ENCODE measurements at regions not wholly inside any gene's neighbourhood (a gene's known extent, or its start where the extent isn't known, plus 50 kb on each side); places are given as distances from the start of the nearest gene placed in this dataset.

DNA sequence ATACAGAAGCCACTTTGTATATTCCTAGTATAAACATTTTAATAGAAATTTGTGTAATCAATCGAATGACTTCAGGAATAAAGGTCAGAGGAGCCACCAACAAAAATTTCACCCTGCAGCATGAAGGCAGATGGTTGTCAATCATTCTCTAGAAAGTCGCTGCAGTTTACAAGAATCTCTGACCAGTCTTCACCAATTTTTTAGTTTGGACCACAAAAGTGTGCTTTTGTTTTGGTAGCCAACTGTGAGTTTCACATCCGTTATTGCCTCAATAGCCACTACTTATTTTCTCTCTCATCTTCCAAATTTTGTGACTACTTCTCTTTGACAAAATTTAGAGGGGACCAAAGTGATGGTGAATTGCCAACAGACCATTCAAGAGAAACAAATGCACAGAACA lies 1155.6 kb downstream of the AMY1C start:
- Mint-ChIP-seq H3K4me3 (ENCODE audit: unreplicated experiment) (no peak overlapping the region), H3K27ac (ENCODE audit: unreplicated experiment) (no peak overlapping the region), H3K9me3 (ENCODE audit: unreplicated experiment) (no peaks in the 10 kb centered on the region), H3K27me3 (ENCODE audit: insufficient read depth, unreplicated experiment) (no peaks in the 10 kb centered on the region), H3K36me3 (ENCODE audit: insufficient read depth, unreplicated experiment) (no peaks in the 10 kb centered on the region), H3K4me1 (ENCODE audit: low read depth, unreplicated experiment) (no peaks in the 10 kb centered on the region)
- Histone ChIP-seq H3K27me3 (replicated peaks; ENCODE audit: control insufficient read depth, insufficient read depth, low read length) (no peaks in the 10 kb centered on the region), H3K4me3 (ENCODE audit: low read depth, low read length) (no peak overlapping the region), H3K4me1 (no peaks in the 10 kb centered on the region), H3K9me3 (no peaks in the 10 kb centered on the region), H3K36me3 (ENCODE audit: control insufficient read depth, insufficient read depth, low read length) (no peaks in the 10 kb centered on the region)
- no TSS peak for BruUV-seq (replicated peaks)
- POLR2A ChIA-PET = no interaction called here
- DNase-seq = no peak
- TF ChIP-seq, protein P1, sequence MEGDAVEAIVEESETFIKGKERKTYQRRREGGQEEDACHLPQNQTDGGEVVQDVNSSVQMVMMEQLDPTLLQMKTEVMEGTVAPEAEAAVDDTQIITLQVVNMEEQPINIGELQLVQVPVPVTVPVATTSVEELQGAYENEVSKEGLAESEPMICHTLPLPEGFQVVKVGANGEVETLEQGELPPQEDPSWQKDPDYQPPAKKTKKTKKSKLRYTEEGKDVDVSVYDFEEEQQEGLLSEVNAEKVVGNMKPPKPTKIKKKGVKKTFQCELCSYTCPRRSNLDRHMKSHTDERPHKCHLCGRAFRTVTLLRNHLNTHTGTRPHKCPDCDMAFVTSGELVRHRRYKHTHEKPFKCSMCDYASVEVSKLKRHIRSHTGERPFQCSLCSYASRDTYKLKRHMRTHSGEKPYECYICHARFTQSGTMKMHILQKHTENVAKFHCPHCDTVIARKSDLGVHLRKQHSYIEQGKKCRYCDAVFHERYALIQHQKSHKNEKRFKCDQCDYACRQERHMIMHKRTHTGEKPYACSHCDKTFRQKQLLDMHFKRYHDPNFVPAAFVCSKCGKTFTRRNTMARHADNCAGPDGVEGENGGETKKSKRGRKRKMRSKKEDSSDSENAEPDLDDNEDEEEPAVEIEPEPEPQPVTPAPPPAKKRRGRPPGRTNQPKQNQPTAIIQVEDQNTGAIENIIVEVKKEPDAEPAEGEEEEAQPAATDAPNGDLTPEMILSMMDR (IDR thresholded peaks at IDR 0.05; ENCODE audit: insufficient read depth in 1 of 2, low read depth in 1 of 2, low read length in 1 of 2, severe bottlenecking in 1 of 2, unreplicated experiment in 1 of 2) = no peak
- intact Hi-C loops (cut with micrococcal nuclease; ENCODE audit: unreplicated experiment) = no loop called here
- CTCF ChIA-PET = no interaction called here

DNA sequence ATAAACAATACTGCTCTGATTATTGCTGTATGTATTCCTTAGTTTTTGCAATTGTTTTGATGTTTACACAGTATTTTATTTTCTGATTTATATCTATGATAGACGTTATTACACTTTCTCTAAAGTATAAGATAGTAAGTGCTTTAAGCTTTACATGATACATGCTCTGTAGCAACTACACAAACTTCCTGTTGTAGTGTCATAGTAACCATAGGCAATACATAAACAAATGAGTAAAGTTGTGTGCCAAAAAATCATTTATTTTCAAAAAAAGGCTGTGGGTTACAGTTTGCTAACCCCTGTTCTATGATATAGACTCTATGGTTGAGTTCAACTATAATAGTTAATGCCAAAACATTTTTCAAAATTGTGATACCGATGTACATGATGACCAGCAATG lies 1156.4 kb downstream of the AMY1C start:
- intact Hi-C loops (cut with micrococcal nuclease; ENCODE audit: unreplicated experiment) = no loop called here
- no peaks in the 10 kb centered on the region for H3K36me3 ChIP-seq (ENCODE audit: control insufficient read depth, insufficient read depth, low read length)
- TF ChIP-seq, protein P1 (IDR thresholded peaks at IDR 0.05; ENCODE audit: insufficient read depth in 1 of 2, low read depth in 1 of 2, low read length in 1 of 2, severe bottlenecking in 1 of 2, unreplicated experiment in 1 of 2) = no peak
- ChIA-PET POLR2A (no interaction called here), CTCF (no interaction called here)
- Mint-ChIP-seq H3K4me3 (ENCODE audit: unreplicated experiment) (no peak overlapping the region), H3K27ac (ENCODE audit: unreplicated experiment) (no peak overlapping the region), H3K4me1 (ENCODE audit: low read depth, unreplicated experiment) (no peaks in the 10 kb centered on the region), H3K27me3 (ENCODE audit: insufficient read depth, unreplicated experiment) (no peaks in the 10 kb centered on the region), H3K36me3 (ENCODE audit: insufficient read depth, unreplicated experiment) (no peaks in the 10 kb centered on the region), H3K9me3 (ENCODE audit: unreplicated experiment) (peaks cover 3% of the 10 kb centered on the region)
- no peaks in the 10 kb centered on the region for H3K4me1 ChIP-seq
- no TSS peak for BruUV-seq (replicated peaks)
- no peaks in the 10 kb centered on the region for H3K27me3 ChIP-seq (replicated peaks; ENCODE audit: control insufficient read depth, insufficient read depth, low read length)
- no peaks in the 10 kb centered on the region for H3K9me3 ChIP-seq
- DNase-seq = no peak
- H3K4me3 ChIP-seq (ENCODE audit: low read depth, low read length) = no peak overlapping the region

- Mint-ChIP-seq H3K9me3 (ENCODE audit: unreplicated experiment) (no peaks in the 10 kb centered on the region), H3K27me3 (ENCODE audit: insufficient read depth, unreplicated experiment) (no peaks in the 10 kb centered on the region), H3K4me1 (ENCODE audit: low read depth, unreplicated experiment) (no peaks in the 10 kb centered on the region), H3K36me3 (ENCODE audit: insufficient read depth, unreplicated experiment) (no peaks in the 10 kb centered on the region), H3K4me3 (ENCODE audit: unreplicated experiment) (no peak overlapping the region), H3K27ac (ENCODE audit: unreplicated experiment) (no peak overlapping the region)
- Histone ChIP-seq H3K27me3 (replicated peaks; ENCODE audit: control insufficient read depth, insufficient read depth, low read length) (no peaks in the 10 kb centered on the region), H3K9me3 (no peaks in the 10 kb centered on the region), H3K4me3 (ENCODE audit: low read depth, low read length) (no peak overlapping the region), H3K36me3 (ENCODE audit: control insufficient read depth, insufficient read depth, low read length) (no peaks in the 10 kb centered on the region), H3K4me1 (no peaks in the 10 kb centered on the region)
- intact Hi-C loops (cut with micrococcal nuclease; ENCODE audit: unreplicated experiment) = no loop called here
- CTCF ChIA-PET = no interaction called here
- POLR2A ChIA-PET = no interaction called here
- TF ChIP-seq, protein P1 (IDR thresholded peaks at IDR 0.05; ENCODE audit: insufficient read depth in 1 of 2, low read depth in 1 of 2, low read length in 1 of 2, severe bottlenecking in 1 of 2, unreplicated experiment in 1 of 2) = no peak
- no TSS peak for BruUV-seq (replicated peaks)
- DNase-seq = no peak
These were observed 1169.5 kb downstream of the AMY1C start for GRCh38 chr1:104919188-104919587.
